GM12891 (cell line): ENCODE measurements at regions not wholly inside any gene's neighbourhood (a gene's known extent, or its start where the extent isn't known, plus 50 kb on each side); places are given as distances from the start of the nearest gene placed in this dataset.

Source experiments
- POLR2A ChIP-seq: IDR thresholded peaks from 2 replicates; pipeline ENCODE4 v1.6.1; 2011; ENCODE audit warnings: low read depth, low read length, control low read depth
- POLR2AphosphoS5 ChIP-seq: IDR thresholded peaks from 2 replicates; pipeline ENCODE4 v1.6.1; 2011; ENCODE audit warnings: low read depth, low read length, control low read depth
- TAF1 ChIP-seq: IDR thresholded peaks from 2 replicates; pipeline ENCODE4 v1.6.1; 2011; ENCODE audit warnings: low read depth, low read length, control low read depth

DNA sequence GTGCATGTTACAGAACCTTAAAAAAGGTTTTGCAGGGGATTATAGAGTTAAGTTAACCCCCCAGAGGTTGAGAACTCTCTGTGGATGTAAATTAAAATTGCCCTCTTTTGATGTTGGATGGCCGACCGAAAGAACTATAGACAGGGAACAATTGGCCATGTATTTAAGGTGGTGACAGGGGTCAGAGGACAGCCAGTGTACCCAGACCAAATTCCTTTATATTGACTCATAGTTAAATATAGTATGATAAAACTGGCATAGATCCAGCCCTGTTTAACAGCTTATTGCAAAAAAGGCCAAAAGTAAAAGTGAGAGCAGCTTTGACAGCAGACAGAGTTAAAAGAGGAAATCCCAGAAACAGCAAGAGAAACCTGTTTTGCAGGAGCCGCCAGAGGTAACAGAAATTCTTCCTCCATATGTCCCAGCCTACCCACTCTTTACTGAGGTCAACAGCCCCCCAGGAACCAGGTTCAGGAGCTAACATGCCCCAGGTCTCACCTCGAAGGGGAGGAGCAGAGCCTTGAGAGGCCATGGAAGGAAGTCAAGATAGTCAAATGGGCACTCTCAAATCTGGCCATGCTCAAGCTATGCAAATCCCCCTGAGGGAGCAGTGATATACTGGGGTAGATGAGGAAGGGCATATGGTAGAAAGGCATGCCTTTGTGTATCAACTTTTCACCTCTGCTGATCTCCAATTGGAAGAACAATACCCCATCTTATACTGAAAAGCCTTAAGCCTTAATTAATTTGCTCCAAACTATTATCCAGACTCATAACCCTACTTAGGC, 156.4 kb upstream of the COX7C start:
- TF ChIP-seq POLR2A, result no peak
- TF ChIP-seq TAF1, result no peak
- no peak for TF ChIP-seq POLR2AphosphoS5
